ENCODE measurements at regions not wholly inside any gene's neighbourhood (a gene's known extent, or its start where the extent isn't known, plus 50 kb on each side); places are given as distances from the start of the nearest gene placed in this dataset.

GRCh38 chr17:79183043-79183292, 108.3 kb downstream of the ENGASE start:
- H3K4me1 ChIP-seq (ENCODE audit: insufficient read depth, low read length): peaks cover 12% of the 10 kb centered on the region
- H3K9me3 ChIP-seq (ENCODE audit: low read length): no peaks in the 10 kb centered on the region
- no peaks in the 10 kb centered on the region for H3K36me3 ChIP-seq (ENCODE audit: insufficient read depth, low read length)
- H3K27me3 ChIP-seq (ENCODE audit: control insufficient read depth in 1 of 2, insufficient read depth in 2 of 2, low read length in 2 of 2): peaks cover 0 to 48% of the 10 kb centered on the region in 2 donors
- no peak overlapping the region for H3K9ac ChIP-seq (ENCODE audit: low read length)
- no peak overlapping the region for H3K27ac ChIP-seq (ENCODE audit: low read depth, low read length)
- H3K4me3 ChIP-seq (ENCODE audit: low read depth in 1 of 2, low read length in 2 of 2): no peak overlapping the region

GRCh38 chr17:79182176-79183042, 107.8 kb downstream of the ENGASE start:
- H3K9ac ChIP-seq (ENCODE audit: low read length): no peak overlapping the region
- no peak overlapping the region for H3K27ac ChIP-seq (ENCODE audit: low read depth, low read length)
- no peaks in the 10 kb centered on the region for H3K9me3 ChIP-seq (ENCODE audit: low read length)
- peaks cover 0 to 48% of the 10 kb centered on the region in 2 donors for H3K27me3 ChIP-seq (ENCODE audit: control insufficient read depth in 1 of 2, insufficient read depth in 2 of 2, low read length in 2 of 2)
- H3K4me1 ChIP-seq (ENCODE audit: insufficient read depth, low read length): peaks cover 8% of the 10 kb centered on the region
- no peaks in the 10 kb centered on the region for H3K36me3 ChIP-seq (ENCODE audit: insufficient read depth, low read length)
- H3K4me3 ChIP-seq (ENCODE audit: low read depth in 1 of 2, low read length in 2 of 2): no peak overlapping the region

- Histone ChIP-seq H3K4me3 (ENCODE audit: low read depth in 1 of 2, low read length in 2 of 2) (no peak overlapping the region), H3K9ac (ENCODE audit: low read length) (no peak overlapping the region), H3K9me3 (ENCODE audit: low read length) (no peaks in the 10 kb centered on the region), H3K36me3 (ENCODE audit: insufficient read depth, low read length) (no peaks in the 10 kb centered on the region), H3K27me3 (ENCODE audit: control insufficient read depth in 1 of 2, insufficient read depth in 2 of 2, low read length in 2 of 2) (peaks cover 0 to 36% of the 10 kb centered on the region in 2 donors), H3K4me1 (ENCODE audit: insufficient read depth, low read length) (peaks cover 8% of the 10 kb centered on the region), H3K27ac (ENCODE audit: low read depth, low read length) (no peak overlapping the region)
Observed at GRCh38 chr17:79180358-79181005, 105.9 kb downstream of the ENGASE start.

- H3K4me3 ChIP-seq (ENCODE audit: low read depth in 1 of 2, low read length in 2 of 2): no peak overlapping the region
- H3K27me3 ChIP-seq (ENCODE audit: control insufficient read depth in 1 of 2, insufficient read depth in 2 of 2, low read length in 2 of 2): peaks cover 0 to 25% of the 10 kb centered on the region in 2 donors
- no peaks in the 10 kb centered on the region for H3K36me3 ChIP-seq (ENCODE audit: insufficient read depth, low read length)
- no peaks in the 10 kb centered on the region for H3K9me3 ChIP-seq (ENCODE audit: low read length)
- H3K4me1 ChIP-seq (ENCODE audit: insufficient read depth, low read length): peaks cover 4% of the 10 kb centered on the region
- H3K27ac ChIP-seq (ENCODE audit: low read depth, low read length): no peak overlapping the region
- no peak overlapping the region for H3K9ac ChIP-seq (ENCODE audit: low read length)
Observed at GRCh38 chr17:79179334-79179733, 104.7 kb downstream of the ENGASE start.

- Histone ChIP-seq H3K36me3 (ENCODE audit: insufficient read depth, low read length) (no peaks in the 10 kb centered on the region), H3K4me3 (ENCODE audit: low read depth in 1 of 2, low read length in 2 of 2) (no peak overlapping the region), H3K9me3 (ENCODE audit: low read length) (no peaks in the 10 kb centered on the region), H3K27ac (ENCODE audit: low read depth, low read length) (no peak overlapping the region), H3K27me3 (ENCODE audit: control insufficient read depth in 1 of 2, insufficient read depth in 2 of 2, low read length in 2 of 2) (peaks cover 0 to 15% of the 10 kb centered on the region in 2 donors), H3K4me1 (ENCODE audit: insufficient read depth, low read length) (no peaks in the 10 kb centered on the region), H3K9ac (ENCODE audit: low read length) (no peak overlapping the region)
Observed at GRCh38 chr17:79177877-79178276, 103.3 kb downstream of the ENGASE start.

- Histone ChIP-seq H3K9me3 (ENCODE audit: low read length) (no peaks in the 10 kb centered on the region), H3K9ac (ENCODE audit: low read length) (no peak overlapping the region), H3K36me3 (ENCODE audit: insufficient read depth, low read length) (no peaks in the 10 kb centered on the region), H3K27me3 (ENCODE audit: control insufficient read depth in 1 of 2, insufficient read depth in 2 of 2, low read length in 2 of 2) (peaks cover 0 to 10% of the 10 kb centered on the region in 2 donors), H3K27ac (ENCODE audit: low read depth, low read length) (no peak overlapping the region), H3K4me3 (ENCODE audit: low read depth in 1 of 2, low read length in 2 of 2) (no peak overlapping the region), H3K4me1 (ENCODE audit: insufficient read depth, low read length) (no peaks in the 10 kb centered on the region)
Observed at GRCh38 chr17:79176792-79177601, 102.4 kb downstream of the ENGASE start.

GRCh38 chr17:79174905-79175856, 100.6 kb downstream of the ENGASE start:
- no peaks in the 10 kb centered on the region for H3K9me3 ChIP-seq (ENCODE audit: low read length)
- H3K27ac ChIP-seq (ENCODE audit: low read depth, low read length): no peak overlapping the region
- H3K4me1 ChIP-seq (ENCODE audit: insufficient read depth, low read length): no peaks in the 10 kb centered on the region
- no peaks in the 10 kb centered on the region for H3K36me3 ChIP-seq (ENCODE audit: insufficient read depth, low read length)
- H3K9ac ChIP-seq (ENCODE audit: low read length): no peak overlapping the region
- no peaks in the 10 kb centered on the region for H3K27me3 ChIP-seq (ENCODE audit: control insufficient read depth in 1 of 2, insufficient read depth in 2 of 2, low read length in 2 of 2)
- H3K4me3 ChIP-seq (ENCODE audit: low read depth in 1 of 2, low read length in 2 of 2): no peak overlapping the region

- H3K4me3 ChIP-seq (ENCODE audit: low read depth in 1 of 2, low read length in 2 of 2): no peak overlapping the region
- no peak overlapping the region for H3K9ac ChIP-seq (ENCODE audit: low read length)
- H3K27ac ChIP-seq (ENCODE audit: low read depth, low read length): no peak overlapping the region
- H3K27me3 ChIP-seq (ENCODE audit: control insufficient read depth in 1 of 2, insufficient read depth in 2 of 2, low read length in 2 of 2): no peaks in the 10 kb centered on the region
- H3K4me1 ChIP-seq (ENCODE audit: insufficient read depth, low read length): no peaks in the 10 kb centered on the region
- H3K36me3 ChIP-seq (ENCODE audit: insufficient read depth, low read length): no peaks in the 10 kb centered on the region
- H3K9me3 ChIP-seq (ENCODE audit: low read length): no peaks in the 10 kb centered on the region
Observed at GRCh38 chr17:79174193-79174765, 99.7 kb downstream of the ENGASE start.

- peaks cover 0 to 6% of the 10 kb centered on the region in 2 donors for H3K27me3 ChIP-seq (ENCODE audit: control insufficient read depth in 1 of 2, insufficient read depth in 2 of 2, low read length in 2 of 2)
- H3K27ac ChIP-seq (ENCODE audit: low read depth, low read length): no peak overlapping the region
- H3K9me3 ChIP-seq (ENCODE audit: low read length): no peaks in the 10 kb centered on the region
- no peaks in the 10 kb centered on the region for H3K4me1 ChIP-seq (ENCODE audit: insufficient read depth, low read length)
- H3K4me3 ChIP-seq (ENCODE audit: low read depth in 1 of 2, low read length in 2 of 2): no peak overlapping the region
- no peak overlapping the region for H3K9ac ChIP-seq (ENCODE audit: low read length)
- H3K36me3 ChIP-seq (ENCODE audit: insufficient read depth, low read length): no peaks in the 10 kb centered on the region
Observed at GRCh38 chr17:79171188-79171587, 96.6 kb downstream of the ENGASE start.

- no peak overlapping the region for H3K4me3 ChIP-seq (ENCODE audit: low read depth in 1 of 2, low read length in 2 of 2)
- no peaks in the 10 kb centered on the region for H3K36me3 ChIP-seq (ENCODE audit: insufficient read depth, low read length)
- H3K27me3 ChIP-seq (ENCODE audit: control insufficient read depth in 1 of 2, insufficient read depth in 2 of 2, low read length in 2 of 2): peaks cover 0 to 6% of the 10 kb centered on the region in 2 donors
- H3K27ac ChIP-seq (ENCODE audit: low read depth, low read length): no peak overlapping the region
- no peaks in the 10 kb centered on the region for H3K9me3 ChIP-seq (ENCODE audit: low read length)
- H3K4me1 ChIP-seq (ENCODE audit: insufficient read depth, low read length): no peaks in the 10 kb centered on the region
- no peak overlapping the region for H3K9ac ChIP-seq (ENCODE audit: low read length)
Observed at GRCh38 chr17:79169861-79170260, 95.2 kb downstream of the ENGASE start.

Measured in muscle layer of colon (tissue), 2 donors.